IMR-90 (cell line): ENCODE measurements at regions not wholly inside any gene's neighbourhood (a gene's known extent, or its start where the extent isn't known, plus 50 kb on each side); places are given as distances from the start of the nearest gene placed in this dataset.

Experiments
- ATAC-seq: fragments of 200-7000 bp; cut with Tn5 transposase; 2 replicates; pipeline ENCODE4 v1.9.1; 2020; ENCODE audit warnings: low read depth, mild to moderate bottlenecking, moderate library complexity
- BruUV-seq: library from RNA; stranded (reverse); fragments of 400-500 nt; replicated peaks from 2 replicates; lab custom pipeline; 2021; lab: Mats Ljungman, UMichigan
- CTCF ChIA-PET: fragments of 300-600 bp; formaldehyde crosslinking; extraction: SDS; loops from one replicate; lab custom pipeline; 2021; ENCODE audit warnings: antibody characterized with exemption; lab: Yijun Ruan, JAX
- POLR2A ChIA-PET: fragments of 300-600 bp; sonication (Branson Sonifier 250); formaldehyde crosslinking; loops from one replicate; lab custom pipeline; 2022; ENCODE audit warnings: antibody characterized with exemption; ENCODE audit not compliant: unreplicated experiment; lab: Charles Lee
- DNase-seq: peaks from one replicate; pipeline ENCODE4 v3.0.0; 2013
- H2AFZ ChIP-seq: replicated peaks from 2 replicates; pipeline ENCODE3; 2013; ENCODE audit warnings: low read length, mild to moderate bottlenecking; ENCODE audit not compliant: poor library complexity
- H2AK5ac ChIP-seq: 2 replicates; pipeline ENCODE4 v1.6.1; 2013; ENCODE audit warnings: low read depth, low read length, inconsistent platforms
- H2AK9ac ChIP-seq: replicated peaks from 2 replicates; pipeline ENCODE3; 2013; ENCODE audit warnings: mild to moderate bottlenecking, low read depth, low read length, moderate library complexity; ENCODE audit not compliant: poor library complexity
- H2BK120ac ChIP-seq: 2 replicates; pipeline ENCODE4 v1.6.1; 2013; ENCODE audit warnings: low read depth, low read length, inconsistent platforms
- H2BK15ac ChIP-seq: 3 replicates; pipeline ENCODE4 v1.6.1; 2013; ENCODE audit warnings: low read depth, low read length, inconsistent platforms
- H2BK20ac ChIP-seq: 2 replicates; pipeline ENCODE4 v1.6.1; 2013; ENCODE audit warnings: low read depth, mild to moderate bottlenecking, inconsistent platforms, low read length, moderate library complexity
- H2BK5ac ChIP-seq: 2 replicates; pipeline ENCODE4 v1.6.1; 2013; ENCODE audit warnings: mild to moderate bottlenecking, low read depth, low read length, inconsistent platforms; ENCODE audit not compliant: poor library complexity, severe bottlenecking
- H3K14ac ChIP-seq: replicated peaks from 2 replicates; pipeline ENCODE4 v1.6.1; 2013; ENCODE audit warnings: low read depth, low read length, inconsistent platforms
- H3K18ac ChIP-seq: 2 replicates; pipeline ENCODE4 v1.6.1; 2013; ENCODE audit warnings: low read depth, low read length, control low read depth
- H3K23ac ChIP-seq: 2 replicates; pipeline ENCODE4 v1.6.1; 2013; ENCODE audit warnings: low read depth, low read length, inconsistent platforms
- H3K27ac ChIP-seq: 2 replicates; pipeline ENCODE4 v1.5.1; 2013; ENCODE audit warnings: mild to moderate bottlenecking, control low read depth, low read length; ENCODE audit not compliant: insufficient read depth
- H3K27me3 ChIP-seq: 2 replicates; pipeline ENCODE4 v1.6.1; 2013; ENCODE audit warnings: low read length; ENCODE audit not compliant: control insufficient read depth, insufficient read depth
- H3K36me3 ChIP-seq: 2 replicates; pipeline ENCODE4 v1.6.1; 2013; ENCODE audit warnings: low read length, mixed read lengths; ENCODE audit not compliant: control insufficient read depth, insufficient read depth
- H3K4ac ChIP-seq: 2 replicates; pipeline ENCODE4 v1.6.1; 2013; ENCODE audit warnings: low read depth, low read length, inconsistent platforms
- H3K4me1 ChIP-seq: 2 replicates; pipeline ENCODE4 v1.6.1; 2013; ENCODE audit warnings: low read length, mixed read lengths; ENCODE audit not compliant: control insufficient read depth, insufficient read depth
- H3K4me2 ChIP-seq: 2 replicates; pipeline ENCODE4 v1.6.1; 2013; ENCODE audit warnings: low read depth, mild to moderate bottlenecking, control low read depth, low read length, moderate library complexity
- H3K4me3 ChIP-seq: 2 replicates; pipeline ENCODE4 v1.5.1; 2013; ENCODE audit warnings: low read depth, mild to moderate bottlenecking, control low read depth, low read length, moderate library complexity; ENCODE audit not compliant: insufficient read depth
- H3K56ac ChIP-seq: 2 replicates; pipeline ENCODE4 v1.6.1; 2013; ENCODE audit warnings: low read length, inconsistent platforms; ENCODE audit not compliant: insufficient read depth; ENCODE audit errors: extremely low read depth
- H3K79me1 ChIP-seq, 2 experiments: 2 replicates each; pipeline ENCODE4 v1.6.1; 2013; ENCODE audit warnings: low read length in 2 of 2, inconsistent platforms in 1 of 2, low read depth in 1 of 2
- H3K9ac ChIP-seq: 2 replicates; pipeline ENCODE4 v1.6.1; 2013; ENCODE audit warnings: low read depth, low read length, control low read depth
- H3K9me1 ChIP-seq: 2 replicates; pipeline ENCODE4 v1.6.1; 2013; ENCODE audit warnings: low read length, inconsistent platforms; ENCODE audit not compliant: insufficient read depth
- H3K9me3 ChIP-seq: 2 replicates; pipeline ENCODE4 v1.6.1; 2013; ENCODE audit warnings: low read length; ENCODE audit not compliant: control insufficient read depth, insufficient read depth
- H4K20me1 ChIP-seq: 2 replicates; pipeline ENCODE4 v1.6.1; 2013; ENCODE audit warnings: low read length, inconsistent platforms; ENCODE audit not compliant: insufficient read depth
- H4K5ac ChIP-seq: 2 replicates; pipeline ENCODE4 v1.6.1; 2013; ENCODE audit warnings: mild to moderate bottlenecking, low read depth, low read length, control low read depth
- H4K8ac ChIP-seq, 2 experiments: 2 replicates each; pipeline ENCODE4 v1.6.1; 2013; ENCODE audit warnings: low read depth in 2 of 2, low read length in 2 of 2, control low read depth in 1 of 2, inconsistent platforms in 1 of 2
- H4K91ac ChIP-seq: 2 replicates; pipeline ENCODE4 v1.6.1; 2013; ENCODE audit warnings: low read depth, low read length, inconsistent platforms; ENCODE audit not compliant: insufficient read depth
- BHLHE40 ChIP-seq: fragments of 150-350 bp; IDR thresholded peaks from 2 replicates; pipeline ENCODE4 v1.6.1; 2016; ENCODE audit warnings: mild to moderate bottlenecking, low read depth, low read length
- CEBPB ChIP-seq: IDR thresholded peaks from 2 replicates; pipeline ENCODE4 v1.6.1; 2012; ENCODE audit warnings: low read depth, low read length, improper control_type of control experiment
- CHD1 ChIP-seq: IDR thresholded peaks from 2 replicates; pipeline ENCODE4 v1.6.1; 2012; ENCODE audit warnings: low read depth, low read length, improper control_type of control experiment
- FOS ChIP-seq: fragments of 150-350 bp; IDR thresholded peaks from 2 replicates; pipeline ENCODE4 v1.6.1; 2016; ENCODE audit warnings: low read depth, low read length
- MAFK ChIP-seq: IDR thresholded peaks from 2 replicates; pipeline ENCODE4 v1.6.1; 2012; ENCODE audit warnings: low read depth, low read length, improper control_type of control experiment
- MAZ ChIP-seq: IDR thresholded peaks from 2 replicates; pipeline ENCODE4 v1.6.1; 2012; ENCODE audit warnings: low read depth, mild to moderate bottlenecking, low read length, improper control_type of control experiment, moderate library complexity, borderline replicate concordance
- MXI1 ChIP-seq: IDR thresholded peaks from 2 replicates; pipeline ENCODE4 v1.6.1; 2012; ENCODE audit warnings: low read depth, mild to moderate bottlenecking, low read length, moderate library complexity, borderline replicate concordance
- NFE2L2 ChIP-seq: fragments of 150-350 bp; IDR thresholded peaks from 2 replicates; pipeline ENCODE4 v1.6.1; 2016; ENCODE audit warnings: low read depth, mild to moderate bottlenecking, low read length
- POLR2A ChIP-seq: IDR thresholded peaks from 2 replicates; pipeline ENCODE4 v1.6.1; 2012; ENCODE audit warnings: mild to moderate bottlenecking, low read depth, low read length
- RAD21 ChIP-seq: IDR thresholded peaks from 2 replicates; pipeline ENCODE4 v1.6.1; 2012; ENCODE audit warnings: low read length, improper control_type of control experiment
- RCOR1 ChIP-seq: IDR thresholded peaks from 2 replicates; pipeline ENCODE4 v1.6.1; 2012; ENCODE audit warnings: mild to moderate bottlenecking, low read length, improper control_type of control experiment; ENCODE audit not compliant: insufficient replicate concordance
- RFX5 ChIP-seq: IDR thresholded peaks from 2 replicates; pipeline ENCODE4 v1.8.0; 2012; ENCODE audit warnings: low read depth, mild to moderate bottlenecking, low read length, moderate library complexity
- SMC3 ChIP-seq: fragments of 150-350 bp; IDR thresholded peaks from 2 replicates; pipeline ENCODE4 v1.6.1; 2016; ENCODE audit warnings: low read depth, mild to moderate bottlenecking, antibody characterized with exemption, low read length, moderate library complexity
- WGBS, 2 experiments: methylation state at CpG; one replicate each; pipeline versions ENCODE4 v1.1.5 to v1.1.7; 2013; ENCODE audit warnings: missing lambda C conversion rate in 2 of 2; ENCODE audit not compliant: insufficient read length in 1 of 2; ENCODE audit errors: extremely low coverage in 2 of 2; 5-methylcytosine and 5-hydroxymethylcytosine counted together
- dilution Hi-C: fragments of 300-500 bp; cut with HindIII; formaldehyde crosslinking; loops from one replicate; pipeline ENCODE4 v1.14.3; 2018; ENCODE audit warnings: low sequenced_read_pairs; ENCODE audit not compliant: unreplicated experiment
- in situ Hi-C: fragments of 300-500 bp; cut with MboI; formaldehyde crosslinking; loops from 3 replicates; pipeline ENCODE4 v1.14.3; 2019; ENCODE audit warnings: low sequenced_read_pairs, inconsistent platforms, mixed read lengths
- intact Hi-C: fragments of 100-400 bp; cut with micrococcal nuclease; formaldehyde crosslinking; loops from 2 replicates; pipeline ENCODE4 v1.10.0; 2022
- TF ChIP-seq, protein P1 (sequence below): fragments of 150-350 bp; IDR thresholded peaks from 2 replicates; pipeline ENCODE4 v1.6.1; 2016; ENCODE audit warnings: low read depth, mild to moderate bottlenecking, low read length, moderate library complexity, borderline replicate concordance
- TF ChIP-seq, protein P2 (sequence below): conservative IDR thresholded peaks from 2 replicates; pipeline ENCODE4 v1.5.1; 2012; ENCODE audit warnings: mild to moderate bottlenecking, low read depth, low read length, improper control_type of control experiment
- TF ChIP-seq, protein P3 (sequence below): fragments of 150-350 bp; IDR thresholded peaks from 2 replicates; pipeline ENCODE4 v1.6.1; 2017; ENCODE audit warnings: mild to moderate bottlenecking, antibody characterized with exemption, low read length, low read depth

DNA sequence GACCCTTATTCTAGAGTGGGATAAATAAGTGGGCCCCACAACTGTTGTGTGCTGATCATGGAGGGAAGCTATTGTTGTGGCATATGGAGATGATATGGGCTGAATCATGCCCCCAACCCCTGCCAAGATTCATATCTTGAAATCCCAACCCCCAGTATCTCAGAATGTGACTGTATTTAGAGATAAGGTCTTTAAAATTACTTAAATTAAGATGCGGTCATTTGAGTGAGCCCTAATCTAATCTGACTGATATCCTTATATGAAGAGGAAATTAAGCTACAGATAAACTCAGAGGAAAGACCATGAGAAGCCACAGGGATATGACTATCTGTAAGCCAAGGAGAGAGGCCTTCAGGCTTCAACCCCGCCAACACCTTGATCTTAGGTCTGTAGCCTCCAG is 188.3 kb upstream of the RND3 start:
- in situ Hi-C loops (no loop called here), intact Hi-C loops (no loop called here), dilution Hi-C loops (no loop called here)
- H4K91ac ChIP-seq = no peak overlapping the region
- TF ChIP-seq, protein P1, sequence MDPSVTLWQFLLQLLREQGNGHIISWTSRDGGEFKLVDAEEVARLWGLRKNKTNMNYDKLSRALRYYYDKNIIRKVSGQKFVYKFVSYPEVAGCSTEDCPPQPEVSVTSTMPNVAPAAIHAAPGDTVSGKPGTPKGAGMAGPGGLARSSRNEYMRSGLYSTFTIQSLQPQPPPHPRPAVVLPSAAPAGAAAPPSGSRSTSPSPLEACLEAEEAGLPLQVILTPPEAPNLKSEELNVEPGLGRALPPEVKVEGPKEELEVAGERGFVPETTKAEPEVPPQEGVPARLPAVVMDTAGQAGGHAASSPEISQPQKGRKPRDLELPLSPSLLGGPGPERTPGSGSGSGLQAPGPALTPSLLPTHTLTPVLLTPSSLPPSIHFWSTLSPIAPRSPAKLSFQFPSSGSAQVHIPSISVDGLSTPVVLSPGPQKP = no peak
- TF ChIP-seq CHD1 (no peak), RFX5 (no peak), MAZ (no peak), RCOR1 (no peak), RAD21 (no peak), FOS (no peak), BHLHE40 (no peak), SMC3 (no peak), NFE2L2 (no peak), MXI1 (no peak), POLR2A (no peak), MAFK (no peak), CEBPB (no peak)
- TF ChIP-seq, protein P2, sequence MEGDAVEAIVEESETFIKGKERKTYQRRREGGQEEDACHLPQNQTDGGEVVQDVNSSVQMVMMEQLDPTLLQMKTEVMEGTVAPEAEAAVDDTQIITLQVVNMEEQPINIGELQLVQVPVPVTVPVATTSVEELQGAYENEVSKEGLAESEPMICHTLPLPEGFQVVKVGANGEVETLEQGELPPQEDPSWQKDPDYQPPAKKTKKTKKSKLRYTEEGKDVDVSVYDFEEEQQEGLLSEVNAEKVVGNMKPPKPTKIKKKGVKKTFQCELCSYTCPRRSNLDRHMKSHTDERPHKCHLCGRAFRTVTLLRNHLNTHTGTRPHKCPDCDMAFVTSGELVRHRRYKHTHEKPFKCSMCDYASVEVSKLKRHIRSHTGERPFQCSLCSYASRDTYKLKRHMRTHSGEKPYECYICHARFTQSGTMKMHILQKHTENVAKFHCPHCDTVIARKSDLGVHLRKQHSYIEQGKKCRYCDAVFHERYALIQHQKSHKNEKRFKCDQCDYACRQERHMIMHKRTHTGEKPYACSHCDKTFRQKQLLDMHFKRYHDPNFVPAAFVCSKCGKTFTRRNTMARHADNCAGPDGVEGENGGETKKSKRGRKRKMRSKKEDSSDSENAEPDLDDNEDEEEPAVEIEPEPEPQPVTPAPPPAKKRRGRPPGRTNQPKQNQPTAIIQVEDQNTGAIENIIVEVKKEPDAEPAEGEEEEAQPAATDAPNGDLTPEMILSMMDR = no peak
- TF ChIP-seq, protein P3, sequence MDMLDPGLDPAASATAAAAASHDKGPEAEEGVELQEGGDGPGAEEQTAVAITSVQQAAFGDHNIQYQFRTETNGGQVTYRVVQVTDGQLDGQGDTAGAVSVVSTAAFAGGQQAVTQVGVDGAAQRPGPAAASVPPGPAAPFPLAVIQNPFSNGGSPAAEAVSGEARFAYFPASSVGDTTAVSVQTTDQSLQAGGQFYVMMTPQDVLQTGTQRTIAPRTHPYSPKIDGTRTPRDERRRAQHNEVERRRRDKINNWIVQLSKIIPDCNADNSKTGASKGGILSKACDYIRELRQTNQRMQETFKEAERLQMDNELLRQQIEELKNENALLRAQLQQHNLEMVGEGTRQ = no peak
- H3K4me2 ChIP-seq = no peak overlapping the region
- H3K9me3 ChIP-seq = no peaks in the 10 kb centered on the region
- no peaks in the 10 kb centered on the region for H3K9me1 ChIP-seq
- H3K56ac ChIP-seq = no peak overlapping the region
- ChIA-PET POLR2A (no interaction called here), CTCF (no interaction called here)
- DNase-seq (no peak), ATAC-seq (no peak)
- peaks cover 3% of the 10 kb centered on the region; the same call in 1 of the 2 replicates for H3K4me1 ChIP-seq
- H3K4ac ChIP-seq = peak overlapping the region; percentile 53; the same call in 1 of the 2 replicates
- BruUV-seq = no TSS peak
- H3K4me3 ChIP-seq = no peak overlapping the region
- H2AK9ac ChIP-seq = no peak overlapping the region
- no peak overlapping the region for H3K9ac ChIP-seq
- no peaks in the 10 kb centered on the region for H3K36me3 ChIP-seq
- H4K5ac ChIP-seq = no peak overlapping the region
- no peak overlapping the region; the same call in 1 of the 2 replicates for H3K14ac ChIP-seq
- no peak overlapping the region for H2BK5ac ChIP-seq
- no peak overlapping the region for H3K18ac ChIP-seq
- H4K20me1 ChIP-seq = no peaks in the 10 kb centered on the region
- H3K79me1 ChIP-seq = no peaks in the 10 kb centered on the region
- no CpG with 5 or more reads among the region's 2 CpGs for WGBS, 2 experiments
- H3K23ac ChIP-seq = no peak overlapping the region
- H2AK5ac ChIP-seq = no peak overlapping the region
- no peaks in the 10 kb centered on the region for H3K27me3 ChIP-seq
- H3K27ac ChIP-seq = no peak overlapping the region
- H2BK15ac ChIP-seq = no peak overlapping the region; the same call in 2 of the 3 replicates
- 0 out of 2 replicates have a peak overlapping the region, but pooled peaks have one; percentile 26 for H2BK20ac ChIP-seq
- no peak overlapping the region for H2AFZ ChIP-seq
- H2BK120ac ChIP-seq = peak overlapping the region; percentile 70
- H4K8ac ChIP-seq = 0 out of 4 replicates have a peak overlapping the region, but pooled peaks of 1 of the 2 experiments have one; percentile 12
